Rectal smooth muscle tissue (tissue), 1 donor: ENCODE measurements at regions not wholly inside any gene's neighbourhood (a gene's known extent, or its start where the extent isn't known, plus 50 kb on each side); places are given as distances from the start of the nearest gene placed in this dataset.

ENCODE experiments used
- H3K27ac ChIP-seq: one replicate; pipeline ENCODE4 v1.7.0; 2013; ENCODE audit warnings: low read depth, low read length, inconsistent platforms
- H3K27me3 ChIP-seq: one replicate; pipeline ENCODE4 v1.7.0; 2013; ENCODE audit warnings: low read length; ENCODE audit not compliant: control insufficient read depth, insufficient read depth
- H3K36me3 ChIP-seq: one replicate; pipeline ENCODE4 v1.7.0; 2013; ENCODE audit warnings: low read length; ENCODE audit not compliant: control insufficient read depth, insufficient read depth
- H3K4me1 ChIP-seq: one replicate; pipeline ENCODE4 v1.7.0; 2013; ENCODE audit warnings: low read length; ENCODE audit not compliant: control insufficient read depth, insufficient read depth
- H3K4me3 ChIP-seq: one replicate; pipeline ENCODE4 v1.7.0; 2013; ENCODE audit warnings: low read length
- H3K9ac ChIP-seq: one replicate; pipeline ENCODE4 v1.7.0; 2013; ENCODE audit warnings: low read length

DNA sequence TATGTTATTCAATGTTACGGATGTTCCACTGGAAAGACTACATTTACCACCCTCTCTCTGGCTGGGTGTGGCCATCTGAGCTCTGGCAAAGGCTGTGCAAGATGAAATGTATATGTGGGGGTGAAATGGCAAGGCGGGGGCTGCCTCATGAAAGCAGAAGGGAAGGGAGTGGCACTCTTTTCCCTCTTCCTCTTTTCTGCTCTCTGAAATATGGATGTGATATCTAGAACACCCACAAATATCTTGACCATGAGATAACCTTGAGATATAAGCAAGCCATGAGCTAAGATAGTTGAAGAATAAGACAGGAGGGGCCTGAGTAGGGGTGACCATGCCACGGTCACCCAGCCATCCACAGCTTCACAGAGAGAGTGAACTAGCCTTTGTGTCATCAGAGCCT lies 367.8 kb upstream of the ID2 start:
- H3K27ac ChIP-seq, result no peak overlapping the region
- H3K9ac ChIP-seq, result no peak overlapping the region
- H3K27me3 ChIP-seq, result no peaks in the 10 kb centered on the region
- H3K4me1 ChIP-seq, result peaks cover 2% of the 10 kb centered on the region
- no peaks in the 10 kb centered on the region for H3K36me3 ChIP-seq
- no peak overlapping the region for H3K4me3 ChIP-seq

DNA sequence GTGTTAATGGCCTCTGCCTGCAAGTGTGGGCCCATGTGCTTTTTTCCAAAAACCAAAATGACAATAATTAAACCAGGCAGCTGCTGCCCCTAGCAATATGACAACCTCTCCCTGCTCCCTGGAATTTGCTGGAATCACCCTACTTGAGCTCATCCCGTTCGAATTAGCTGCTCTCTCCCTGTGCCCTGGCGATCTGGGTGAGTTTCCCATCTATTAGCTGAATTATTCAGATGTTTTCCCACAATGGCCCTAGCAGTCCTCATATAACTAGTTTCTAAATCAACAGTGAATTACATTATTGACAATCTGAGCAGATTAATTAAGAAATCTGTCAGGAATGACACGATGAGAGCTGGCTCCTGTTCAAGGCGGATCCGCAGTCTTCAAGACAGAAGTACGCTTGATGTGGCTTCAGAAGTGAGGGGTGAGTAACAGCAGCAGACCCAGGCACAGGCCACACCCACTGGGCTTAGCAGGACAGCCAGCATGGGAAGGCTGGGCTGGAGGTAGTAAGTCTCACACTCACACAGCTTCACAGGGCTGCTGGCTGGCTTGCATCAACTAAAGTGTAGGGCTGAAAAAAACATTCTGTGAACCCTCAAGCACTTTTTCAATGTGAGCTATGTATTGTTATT lies 366.2 kb upstream of the ID2 start:
- Histone ChIP-seq H3K27me3 (no peaks in the 10 kb centered on the region), H3K4me3 (no peak overlapping the region), H3K36me3 (no peaks in the 10 kb centered on the region), H3K4me1 (peaks cover 2% of the 10 kb centered on the region), H3K9ac (no peak overlapping the region), H3K27ac (no peak overlapping the region)

GRCh38 chr2:8316356-8316755 lies 365.5 kb upstream of the ID2 start:
- peaks cover 2% of the 10 kb centered on the region for H3K4me1 ChIP-seq
- no peak overlapping the region for H3K27ac ChIP-seq
- H3K9ac ChIP-seq, result no peak overlapping the region
- no peak overlapping the region for H3K4me3 ChIP-seq
- no peaks in the 10 kb centered on the region for H3K36me3 ChIP-seq
- H3K27me3 ChIP-seq, result no peaks in the 10 kb centered on the region

- Histone ChIP-seq H3K4me3 (no peak overlapping the region), H3K36me3 (no peaks in the 10 kb centered on the region), H3K27ac (no peak overlapping the region), H3K4me1 (peaks cover 2% of the 10 kb centered on the region), H3K9ac (no peak overlapping the region), H3K27me3 (no peaks in the 10 kb centered on the region)
These were observed 364.4 kb upstream of the ID2 start for GRCh38 chr2:8317418-8317817.

- Histone ChIP-seq H3K4me3 (no peak overlapping the region), H3K4me1 (peaks cover 2% of the 10 kb centered on the region), H3K36me3 (no peaks in the 10 kb centered on the region), H3K9ac (no peak overlapping the region), H3K27me3 (no peaks in the 10 kb centered on the region), H3K27ac (no peak overlapping the region)
These were observed 362.6 kb upstream of the ID2 start for GRCh38 chr2:8319219-8319618.

DNA sequence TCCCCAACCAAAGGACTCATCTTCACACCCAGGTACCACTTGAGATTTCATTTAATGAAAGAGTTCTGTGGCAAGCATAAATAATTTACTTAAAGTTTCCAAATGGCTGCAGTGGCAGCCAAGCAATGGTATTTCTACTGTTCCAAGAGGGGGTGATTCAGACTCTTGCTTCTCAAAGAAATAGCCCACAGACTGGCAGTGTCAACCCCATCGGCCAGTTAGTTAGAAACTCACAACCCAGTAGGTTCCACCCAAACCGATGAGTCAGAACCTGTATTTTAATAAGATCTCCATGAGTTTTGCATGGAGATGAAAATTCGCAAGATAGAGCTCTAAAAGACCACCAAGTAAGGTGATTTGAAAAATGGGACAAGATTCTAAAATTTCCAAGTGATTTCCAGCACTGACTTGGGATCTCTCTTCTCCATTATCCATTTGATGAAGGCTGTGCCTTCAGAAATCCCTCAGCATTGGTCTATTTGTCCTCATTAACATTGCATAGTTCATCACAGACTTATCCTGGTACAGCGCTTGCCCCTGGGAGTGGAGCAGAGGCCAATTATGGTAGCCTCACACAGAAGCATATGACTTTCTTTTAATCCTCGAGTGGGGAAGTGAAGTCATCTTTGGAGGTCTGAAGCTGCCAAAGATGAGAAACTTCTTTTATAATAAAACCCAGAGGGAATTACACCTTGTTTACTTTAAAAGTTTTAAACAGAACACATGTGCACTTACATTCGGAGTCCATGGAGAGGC lies 361.4 kb upstream of the ID2 start:
- H3K4me3 ChIP-seq, result no peak overlapping the region
- H3K27me3 ChIP-seq, result no peaks in the 10 kb centered on the region
- no peak overlapping the region for H3K9ac ChIP-seq
- H3K36me3 ChIP-seq, result no peaks in the 10 kb centered on the region
- no peak overlapping the region for H3K27ac ChIP-seq
- peaks cover 2% of the 10 kb centered on the region for H3K4me1 ChIP-seq

GRCh38 chr2:8322634-8323033 lies 359.2 kb upstream of the ID2 start:
- no peaks in the 10 kb centered on the region for H3K27me3 ChIP-seq

GRCh38 chr2:8324164-8324856 lies 357.5 kb upstream of the ID2 start:
- Histone ChIP-seq H3K27me3 (no peaks in the 10 kb centered on the region), H3K27ac (no peak overlapping the region), H3K9ac (no peak overlapping the region), H3K4me3 (no peak overlapping the region), H3K4me1 (no peaks in the 10 kb centered on the region), H3K36me3 (no peaks in the 10 kb centered on the region)

More at GRCh38 chr2:8322634-8323033, 359.2 kb upstream of the ID2 start:
- Histone ChIP-seq H3K4me3 (no peak overlapping the region), H3K4me1 (no peaks in the 10 kb centered on the region), H3K36me3 (no peaks in the 10 kb centered on the region), H3K9ac (no peak overlapping the region), H3K27ac (no peak overlapping the region)

- H3K27ac ChIP-seq, result no peak overlapping the region
- no peaks in the 10 kb centered on the region for H3K36me3 ChIP-seq
- H3K27me3 ChIP-seq, result no peaks in the 10 kb centered on the region
- no peaks in the 10 kb centered on the region for H3K4me1 ChIP-seq
- H3K4me3 ChIP-seq, result no peak overlapping the region
- H3K9ac ChIP-seq, result no peak overlapping the region
These were observed 357.0 kb upstream of the ID2 start for GRCh38 chr2:8324901-8325300.

DNA sequence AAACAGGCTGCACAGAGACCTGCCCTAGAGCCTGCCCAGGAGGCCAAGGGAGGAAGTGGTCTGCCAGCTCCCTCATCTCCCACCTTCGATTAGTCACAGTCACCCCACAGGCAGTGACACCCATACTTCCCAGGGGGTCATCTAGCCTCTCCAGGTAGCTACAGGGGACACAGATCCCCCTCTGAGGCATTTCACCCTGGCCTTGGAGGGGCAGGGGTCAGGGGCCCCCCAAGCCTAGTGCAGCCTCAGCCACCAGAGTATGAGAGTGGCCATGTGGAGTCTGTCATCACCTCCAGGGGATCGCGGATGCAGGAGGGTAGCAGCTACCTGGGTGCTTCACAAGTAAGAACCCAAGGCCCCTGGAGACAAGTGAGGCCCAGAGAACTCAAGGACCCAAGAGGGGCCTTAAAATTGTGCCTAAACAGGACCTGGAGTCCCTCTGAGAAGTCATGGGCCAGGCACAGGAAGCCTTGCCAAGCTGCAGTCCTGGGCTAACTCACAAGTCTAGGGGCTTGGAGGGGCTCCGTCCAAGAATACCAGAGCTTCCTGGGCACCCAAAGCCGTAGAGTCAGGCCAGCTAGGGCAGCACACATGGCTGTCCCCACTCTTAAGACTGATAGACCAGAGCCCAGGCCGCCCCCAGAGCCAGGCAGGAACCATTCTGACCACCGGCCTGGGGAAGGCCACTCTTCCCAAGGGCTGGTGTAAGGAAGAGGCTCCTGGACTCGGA lies 354.3 kb upstream of the ID2 start:
- no peaks in the 10 kb centered on the region for H3K36me3 ChIP-seq
- no peaks in the 10 kb centered on the region for H3K4me1 ChIP-seq
- no peak overlapping the region for H3K9ac ChIP-seq
- no peak overlapping the region for H3K27ac ChIP-seq
- no peak overlapping the region for H3K4me3 ChIP-seq
- H3K27me3 ChIP-seq, result no peaks in the 10 kb centered on the region

DNA sequence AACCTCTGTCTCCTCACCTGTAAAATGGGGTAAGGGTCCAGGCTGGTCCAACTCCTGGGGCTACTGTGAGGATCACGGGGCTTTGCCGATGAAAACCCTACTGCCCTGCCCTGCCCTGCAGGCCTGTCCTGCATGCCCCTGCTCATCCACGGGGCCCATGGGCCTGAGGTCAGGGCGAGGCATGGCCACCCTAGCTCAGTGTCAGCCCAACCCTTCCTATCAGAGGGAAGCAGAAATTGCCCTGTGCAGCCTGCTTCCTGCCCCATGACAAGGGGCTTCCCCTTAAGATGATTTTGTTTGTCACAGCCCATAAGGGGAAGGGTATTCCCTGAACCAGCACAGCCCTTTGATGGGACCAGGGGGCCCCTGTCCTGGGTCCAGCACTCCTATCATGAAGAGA lies 353.6 kb upstream of the ID2 start:
- Histone ChIP-seq H3K27me3 (no peaks in the 10 kb centered on the region), H3K4me1 (no peaks in the 10 kb centered on the region), H3K4me3 (no peak overlapping the region), H3K27ac (no peak overlapping the region), H3K9ac (no peak overlapping the region), H3K36me3 (no peaks in the 10 kb centered on the region)
